HL-60/S4 treated with phorbol 12-myristate 13-acetate at 8.2 ng/mL for 4 days and 3 days (cell line): ENCODE measurements at regions not wholly inside any gene's neighbourhood (a gene's known extent, or its start where the extent isn't known, plus 50 kb on each side); places are given as distances from the start of the nearest gene placed in this dataset.
"Not testable (repeated sequence)": the region's sequence is repeated elsewhere in the genome, so short reads cannot be mapped to it uniquely, and the experiment has no call there.

ENCODE experiments used
- in situ Hi-C: fragments of 300-500 bp; cut with MboI; formaldehyde crosslinking; loops from 2 replicates; pipeline ENCODE4 v1.15.0; 2022; ENCODE audit warnings: low sequenced_read_pairs

GRCh38 chr12:28967426-28967825 is 181.7 kb upstream of the FAR2 start:
- in situ Hi-C loops = no loop called here

GRCh38 chr12:28973491-28973890 is 175.6 kb upstream of the FAR2 start:
- in situ Hi-C loops = no loop called here

- in situ Hi-C loops = no loop called here
These were observed 174.9 kb upstream of the FAR2 start for GRCh38 chr12:28974166-28974565.

GRCh38 chr12:28974883-28975282 is 174.2 kb upstream of the FAR2 start:
- in situ Hi-C loops = no loop called here

- in situ Hi-C loops = no loop called here
These were observed 173.3 kb upstream of the FAR2 start for GRCh38 chr12:28975564-28976340.

GRCh38 chr12:28980436-28980835 is 168.6 kb upstream of the FAR2 start:
- in situ Hi-C loops = no loop called here

- in situ Hi-C loops = no loop called here
These were observed 161.3 kb upstream of the FAR2 start for GRCh38 chr12:28987538-28988324.

GRCh38 chr12:28988325-28988704 is 160.8 kb upstream of the FAR2 start:
- in situ Hi-C loops = no loop called here

- in situ Hi-C loops = no loop called here
These were observed 157.5 kb upstream of the FAR2 start for GRCh38 chr12:28991626-28992025.

GRCh38 chr12:28993720-28994119 is 155.4 kb upstream of the FAR2 start:
- in situ Hi-C loops = no loop called here

GRCh38 chr12:28994179-28994715 is 154.8 kb upstream of the FAR2 start:
- in situ Hi-C loops = no loop called here

- in situ Hi-C loops = no loop called here
These were observed 152.4 kb upstream of the FAR2 start for GRCh38 chr12:28996688-28997087.

GRCh38 chr12:28998662-28999120 is 150.4 kb upstream of the FAR2 start:
- in situ Hi-C loops = no loop called here

GRCh38 chr12:29004066-29004935 is 144.8 kb upstream of the FAR2 start:
- in situ Hi-C loops = no loop called here

- in situ Hi-C loops = no loop called here
These were observed 144.2 kb upstream of the FAR2 start for GRCh38 chr12:29004936-29005304.

- in situ Hi-C loops = no loop called here
These were observed 140.3 kb upstream of the FAR2 start for GRCh38 chr12:29008786-29009185.

GRCh38 chr12:29012673-29013072 is 136.4 kb upstream of the FAR2 start:
- in situ Hi-C loops = no loop called here

GRCh38 chr12:29017532-29017931 is 131.5 kb upstream of the FAR2 start:
- in situ Hi-C loops = not testable (repeated sequence)

GRCh38 chr12:29023436-29024076 is 125.5 kb upstream of the FAR2 start:
- in situ Hi-C loops = no loop called here

- in situ Hi-C loops = no loop called here
These were observed 125.0 kb upstream of the FAR2 start for GRCh38 chr12:29024117-29024516.

GRCh38 chr12:29025937-29026336 is 123.1 kb upstream of the FAR2 start:
- in situ Hi-C loops = no loop called here
